Mucosa of stomach (tissue), 1 donor: ENCODE measurements at regions not wholly inside any gene's neighbourhood (a gene's known extent, or its start where the extent isn't known, plus 50 kb on each side); places are given as distances from the start of the nearest gene placed in this dataset.

Source experiments
- H3K27me3 ChIP-seq: one replicate; pipeline ENCODE4 v1.7.0; 2013; ENCODE audit warnings: mild to moderate bottlenecking, low read length; ENCODE audit not compliant: control insufficient read depth, insufficient read depth
- H3K36me3 ChIP-seq: one replicate; pipeline ENCODE4 v1.7.0; 2013; ENCODE audit warnings: low read length; ENCODE audit not compliant: control insufficient read depth, insufficient read depth
- H3K4me1 ChIP-seq: one replicate; pipeline ENCODE4 v1.7.0; 2013; ENCODE audit warnings: mild to moderate bottlenecking, low read length; ENCODE audit not compliant: control insufficient read depth, insufficient read depth
- H3K4me3 ChIP-seq: one replicate; pipeline ENCODE4 v1.7.0; 2013; ENCODE audit warnings: low read length
- H3K9ac ChIP-seq: one replicate; pipeline ENCODE4 v1.7.0; 2013; ENCODE audit warnings: mild to moderate bottlenecking, low read length, moderate library complexity
- H3K9me3 ChIP-seq: one replicate; pipeline ENCODE4 v1.7.0; 2013; ENCODE audit warnings: mild to moderate bottlenecking, low read length, moderate library complexity; ENCODE audit not compliant: control insufficient read depth
- donor health status: Pancreatic carcinoma.

DNA sequence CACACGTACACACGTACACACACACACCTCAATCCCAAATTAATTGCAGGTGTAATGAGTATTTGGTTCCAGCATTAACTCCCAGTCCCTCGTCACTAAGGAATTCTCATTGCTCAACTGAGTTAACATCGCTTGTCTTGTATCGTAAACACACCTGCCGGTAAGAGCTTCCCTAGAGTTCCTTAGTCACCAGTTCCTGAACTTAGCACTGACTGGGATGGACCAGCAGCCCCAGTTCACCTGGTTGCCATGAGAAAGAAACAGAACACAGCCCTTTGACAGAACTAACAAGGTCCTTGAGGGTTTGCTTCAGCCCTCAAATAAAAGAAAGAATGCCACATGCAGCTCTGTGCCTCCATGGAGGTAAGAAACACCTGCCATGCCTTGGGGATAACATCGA is 66.3 kb upstream of the SLCO3A1 start:
- Histone ChIP-seq H3K4me3 (no peak overlapping the region), H3K27me3 (no peaks in the 10 kb centered on the region)

DNA sequence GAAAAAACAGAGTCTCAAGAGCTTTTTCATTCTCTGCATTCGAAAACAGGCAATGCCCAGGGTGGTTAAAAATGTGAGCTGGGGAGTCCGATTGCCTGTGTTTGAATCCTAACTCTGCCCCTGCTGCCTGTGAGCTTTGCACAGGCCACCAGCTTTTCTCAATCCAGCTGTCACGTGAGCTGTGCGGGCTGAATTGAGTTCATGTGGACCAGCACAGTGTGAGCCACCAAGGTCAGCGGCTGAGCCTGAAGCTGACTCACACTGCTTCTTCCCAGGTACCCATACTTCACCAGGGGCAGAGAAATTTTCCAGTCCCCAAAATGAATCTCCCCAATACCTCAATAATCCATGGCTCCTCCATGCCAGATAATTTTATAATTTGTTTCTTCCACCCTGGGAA is 64.4 kb upstream of the SLCO3A1 start:
- Histone ChIP-seq H3K4me3 (no peak overlapping the region), H3K9me3 (no peaks in the 10 kb centered on the region), H3K9ac (no peak overlapping the region), H3K36me3 (no peaks in the 10 kb centered on the region), H3K4me1 (no peaks in the 10 kb centered on the region), H3K27me3 (no peaks in the 10 kb centered on the region)

More for the DNA sequence above, 66.3 kb upstream of the SLCO3A1 start:
- no peaks in the 10 kb centered on the region for H3K36me3 ChIP-seq
- H3K9ac ChIP-seq, result no peak overlapping the region
- H3K4me1 ChIP-seq, result peaks cover 4% of the 10 kb centered on the region
- no peaks in the 10 kb centered on the region for H3K9me3 ChIP-seq

DNA sequence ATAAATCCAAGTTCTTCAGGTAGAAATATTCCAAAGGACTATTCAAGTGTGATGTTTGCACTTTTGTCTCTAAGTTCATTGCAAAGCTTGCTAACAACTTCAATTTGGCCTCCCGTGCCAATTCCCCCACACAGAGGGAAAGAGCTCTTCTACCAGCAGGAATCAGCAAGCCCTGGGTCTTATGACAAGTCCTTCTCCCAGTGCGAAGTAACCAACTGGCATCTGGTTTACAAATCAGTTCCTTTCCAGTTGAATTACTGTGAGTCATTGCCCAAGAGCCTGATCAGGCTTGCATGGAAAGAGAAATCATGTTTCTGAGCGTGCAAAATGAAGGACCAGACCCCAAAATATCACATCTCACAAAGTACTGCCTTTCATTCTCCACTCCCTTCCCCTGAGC is 62.7 kb upstream of the SLCO3A1 start:
- Histone ChIP-seq H3K27me3 (no peaks in the 10 kb centered on the region), H3K9ac (no peak overlapping the region), H3K4me1 (no peaks in the 10 kb centered on the region), H3K9me3 (no peaks in the 10 kb centered on the region), H3K36me3 (no peaks in the 10 kb centered on the region), H3K4me3 (no peak overlapping the region)

DNA sequence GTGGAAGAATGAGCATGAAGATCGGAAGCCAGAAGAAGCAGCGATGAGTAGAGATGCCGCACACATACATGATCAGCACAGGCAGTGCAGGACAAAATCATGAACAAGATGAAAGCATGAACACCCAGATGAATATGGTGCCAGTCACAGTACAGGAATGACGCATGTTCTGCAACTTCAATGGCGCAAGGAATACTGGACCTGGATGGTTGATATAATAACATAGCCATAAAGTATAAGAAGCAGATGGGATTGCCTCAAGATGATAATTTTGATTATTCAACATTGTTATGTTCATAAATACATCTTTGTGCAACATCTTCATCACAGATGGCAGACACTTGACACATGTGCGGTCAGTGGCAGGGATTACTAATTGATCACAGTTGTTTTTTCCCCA is 59.7 kb upstream of the SLCO3A1 start:
- Histone ChIP-seq H3K27me3 (no peaks in the 10 kb centered on the region), H3K9me3 (no peaks in the 10 kb centered on the region), H3K4me3 (no peak overlapping the region), H3K4me1 (no peaks in the 10 kb centered on the region), H3K36me3 (no peaks in the 10 kb centered on the region), H3K9ac (no peak overlapping the region)

DNA sequence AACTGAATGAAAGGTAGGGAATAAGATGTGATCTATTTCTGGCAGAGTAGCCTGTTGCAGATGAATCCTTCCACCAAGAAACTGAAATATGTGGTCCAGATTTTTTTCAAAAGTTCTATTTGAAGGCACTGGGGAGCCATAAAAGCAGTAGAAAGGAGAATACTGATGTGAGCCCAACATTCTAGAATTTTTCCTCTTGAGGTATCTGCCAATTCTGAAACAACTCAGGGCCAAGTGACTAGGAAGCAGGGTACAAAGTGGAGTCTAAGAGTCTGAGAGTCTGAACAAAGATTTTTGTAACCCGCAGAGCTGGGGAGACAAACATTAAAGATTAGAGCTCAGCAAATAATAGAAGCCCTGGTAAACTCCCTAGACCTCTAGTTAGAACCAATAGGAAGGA is 58.3 kb upstream of the SLCO3A1 start:
- Histone ChIP-seq H3K4me3 (no peak overlapping the region), H3K9ac (no peak overlapping the region), H3K36me3 (no peaks in the 10 kb centered on the region), H3K9me3 (no peaks in the 10 kb centered on the region), H3K27me3 (no peaks in the 10 kb centered on the region), H3K4me1 (no peaks in the 10 kb centered on the region)

DNA sequence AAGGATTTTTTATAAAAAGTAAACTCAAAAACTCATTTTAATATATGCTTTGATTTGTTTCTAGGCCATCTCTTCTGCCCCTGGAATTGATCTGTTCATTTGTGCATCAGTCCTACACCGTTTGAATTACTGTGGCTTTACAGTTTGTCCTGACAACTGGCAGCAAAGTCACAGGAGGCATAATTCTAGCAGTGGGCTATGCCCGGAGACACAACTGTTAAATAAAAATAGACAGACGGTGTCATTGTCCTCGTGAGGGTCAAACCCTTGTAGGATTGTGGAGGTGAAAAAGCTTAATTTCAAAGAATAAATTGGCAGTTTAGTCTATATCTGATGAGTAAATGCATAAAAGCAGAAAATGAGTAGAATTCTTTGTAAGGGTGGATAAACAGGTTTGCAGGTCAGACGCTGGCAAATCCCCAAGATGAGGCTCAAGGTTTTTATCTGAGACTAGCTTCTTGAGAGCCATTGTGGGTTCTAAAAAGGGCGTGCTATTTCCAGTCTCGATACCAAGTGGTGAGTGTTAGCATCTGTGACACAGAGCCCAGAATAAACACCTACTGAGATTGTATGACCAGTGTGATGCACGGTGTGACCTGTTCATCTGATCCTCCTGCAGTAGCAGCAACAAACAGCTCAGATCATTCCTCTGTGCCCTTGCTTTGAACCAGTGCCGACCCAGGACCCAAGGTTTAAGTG is 51.5 kb upstream of the SLCO3A1 start:
- no peaks in the 10 kb centered on the region for H3K9me3 ChIP-seq
- no peaks in the 10 kb centered on the region for H3K36me3 ChIP-seq
- H3K9ac ChIP-seq, result no peak overlapping the region
- no peaks in the 10 kb centered on the region for H3K27me3 ChIP-seq
- no peaks in the 10 kb centered on the region for H3K4me1 ChIP-seq
- H3K4me3 ChIP-seq, result no peak overlapping the region

DNA sequence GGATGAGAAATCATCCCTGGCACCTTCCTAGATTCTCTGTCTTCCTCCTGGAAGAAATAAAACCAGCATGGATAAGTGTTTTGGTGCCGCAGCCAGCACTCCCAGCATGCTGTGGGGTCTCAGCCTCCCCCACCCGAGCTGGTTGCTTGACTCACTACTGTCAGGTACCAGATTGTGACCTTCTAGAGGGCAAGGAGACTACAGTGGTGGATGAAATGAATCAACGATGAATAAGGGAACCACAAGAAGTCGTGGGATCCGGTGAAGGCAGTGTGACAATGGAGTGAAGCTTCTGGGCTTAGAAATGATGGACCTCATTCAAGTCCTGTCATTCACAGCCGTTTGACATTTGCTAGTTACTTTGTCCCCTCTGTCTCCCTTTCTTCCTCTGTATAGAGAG is 50.2 kb upstream of the SLCO3A1 start:
- H3K27me3 ChIP-seq, result no peaks in the 10 kb centered on the region
- no peaks in the 10 kb centered on the region for H3K9me3 ChIP-seq
- no peak overlapping the region for H3K4me3 ChIP-seq
- no peaks in the 10 kb centered on the region for H3K4me1 ChIP-seq
- no peaks in the 10 kb centered on the region for H3K36me3 ChIP-seq
- no peak overlapping the region for H3K9ac ChIP-seq
